Stimulated activated effector memory CD8-positive, alpha-beta T cell treated with anti-CD3 and anti-CD28 coated beads, Interleukin-12 subunit alpha, Interleukin-12 subunit beta, amount 100 ng/mL, for 72 hours (primary cell): ENCODE measurements at regions not wholly inside any gene's neighbourhood (a gene's known extent, or its start where the extent isn't known, plus 50 kb on each side); places are given as distances from the start of the nearest gene placed in this dataset.

Experiments used
- ATAC-seq: fragments of 150-1000 bp; cut with Tn5 transposase; 2 replicates; pipeline ENCODE4 v1.10.0; 2021
- DNase-seq, 2 donors: peaks; one replicate each; pipeline ENCODE4 v3.0.0; 2021 to 2022; ENCODE audit warnings: low spot score in 2 of 2
- H3K27ac Mint-ChIP-seq: one replicate; pipeline ENCODE4 v1.8.0; 2022; ENCODE audit warnings: mild to moderate bottlenecking, mixed read lengths
- H3K36me3 Mint-ChIP-seq: one replicate; pipeline ENCODE4 v1.8.0; 2022; ENCODE audit warnings: mild to moderate bottlenecking, mixed read lengths
- H3K4me1 Mint-ChIP-seq: one replicate; pipeline ENCODE4 v1.8.0; 2022; ENCODE audit warnings: mixed read lengths
- H3K4me3 Mint-ChIP-seq: one replicate; pipeline ENCODE4 v1.8.0; 2022; ENCODE audit warnings: mild to moderate bottlenecking, mixed read lengths
- H3K9me3 Mint-ChIP-seq: one replicate; pipeline ENCODE4 v1.8.0; 2022; ENCODE audit warnings: mixed read lengths

- Mint-ChIP-seq H3K36me3 (no peaks in the 10 kb centered on the region), H3K4me3 (no peak overlapping the region), H3K27ac (no peak overlapping the region), H3K9me3 (peaks cover 3% of the 10 kb centered on the region), H3K4me1 (no peaks in the 10 kb centered on the region)
- ATAC-seq: no peak
- no peak for DNase-seq
Observed at GRCh38 chr13:64066711-64067110, 2651.1 kb upstream of the PCDH20 start.

GRCh38 chr13:64061649-64062048, 2646.0 kb upstream of the PCDH20 start:
- peaks cover 19% of the 10 kb centered on the region for H3K9me3 Mint-ChIP-seq
- ATAC-seq (no peak), DNase-seq (no peak)
- H3K27ac Mint-ChIP-seq: no peak overlapping the region
- H3K4me3 Mint-ChIP-seq: no peak overlapping the region
- no peaks in the 10 kb centered on the region for H3K36me3 Mint-ChIP-seq
- H3K4me1 Mint-ChIP-seq: no peaks in the 10 kb centered on the region

- DNase-seq: no peak
- Mint-ChIP-seq H3K4me3 (no peak overlapping the region), H3K36me3 (no peaks in the 10 kb centered on the region), H3K9me3 (peaks cover 19% of the 10 kb centered on the region), H3K27ac (no peak overlapping the region), H3K4me1 (no peaks in the 10 kb centered on the region)
- no peak for ATAC-seq
Observed at GRCh38 chr13:64057372-64058020, 2641.8 kb upstream of the PCDH20 start.

- ATAC-seq: no peak
- H3K36me3 Mint-ChIP-seq: no peaks in the 10 kb centered on the region
- no peaks in the 10 kb centered on the region for H3K4me1 Mint-ChIP-seq
- H3K27ac Mint-ChIP-seq: no peak overlapping the region
- H3K9me3 Mint-ChIP-seq: peaks cover 7% of the 10 kb centered on the region
- DNase-seq: no peak
- H3K4me3 Mint-ChIP-seq: no peak overlapping the region
Observed at GRCh38 chr13:64054321-64054720, 2638.7 kb upstream of the PCDH20 start.

GRCh38 chr13:64052521-64052920, 2636.9 kb upstream of the PCDH20 start:
- H3K4me1 Mint-ChIP-seq: no peaks in the 10 kb centered on the region
- H3K9me3 Mint-ChIP-seq: no peaks in the 10 kb centered on the region
- no peak for ATAC-seq
- H3K4me3 Mint-ChIP-seq: no peak overlapping the region
- no peak for DNase-seq
- no peaks in the 10 kb centered on the region for H3K36me3 Mint-ChIP-seq
- no peak overlapping the region for H3K27ac Mint-ChIP-seq

- H3K36me3 Mint-ChIP-seq: no peaks in the 10 kb centered on the region
- no peaks in the 10 kb centered on the region for H3K4me1 Mint-ChIP-seq
- no peak for DNase-seq
- H3K9me3 Mint-ChIP-seq: no peaks in the 10 kb centered on the region
- ATAC-seq: no peak
- H3K4me3 Mint-ChIP-seq: no peak overlapping the region
- no peak overlapping the region for H3K27ac Mint-ChIP-seq
Observed at GRCh38 chr13:64051278-64051677, 2635.6 kb upstream of the PCDH20 start.

GRCh38 chr13:64041296-64041695, 2625.6 kb upstream of the PCDH20 start:
- H3K27ac Mint-ChIP-seq: no peak overlapping the region
- no peak overlapping the region for H3K4me3 Mint-ChIP-seq
- no peaks in the 10 kb centered on the region for H3K36me3 Mint-ChIP-seq
- peaks cover 8% of the 10 kb centered on the region for H3K9me3 Mint-ChIP-seq
- H3K4me1 Mint-ChIP-seq: no peaks in the 10 kb centered on the region
- DNase-seq (no peak), ATAC-seq (no peak)

- ATAC-seq: no peak
- Mint-ChIP-seq H3K9me3 (peaks cover 6% of the 10 kb centered on the region), H3K4me1 (no peaks in the 10 kb centered on the region), H3K27ac (no peak overlapping the region), H3K4me3 (no peak overlapping the region), H3K36me3 (no peaks in the 10 kb centered on the region)
- DNase-seq: no peak
Observed at GRCh38 chr13:64033921-64034320, 2618.3 kb upstream of the PCDH20 start.

GRCh38 chr13:64029343-64030093, 2613.9 kb upstream of the PCDH20 start:
- Mint-ChIP-seq H3K36me3 (no peaks in the 10 kb centered on the region), H3K4me1 (no peaks in the 10 kb centered on the region), H3K27ac (no peak overlapping the region), H3K4me3 (no peak overlapping the region), H3K9me3 (peaks cover 23% of the 10 kb centered on the region)
- DNase-seq (no peak), ATAC-seq (no peak)

GRCh38 chr13:64028551-64028950, 2612.9 kb upstream of the PCDH20 start:
- no peaks in the 10 kb centered on the region for H3K4me1 Mint-ChIP-seq

GRCh38 chr13:64020126-64020525, 2604.5 kb upstream of the PCDH20 start:
- Mint-ChIP-seq H3K4me1 (no peaks in the 10 kb centered on the region), H3K27ac (no peak overlapping the region), H3K9me3 (peaks cover 14% of the 10 kb centered on the region), H3K4me3 (no peak overlapping the region), H3K36me3 (no peaks in the 10 kb centered on the region)
- DNase-seq: no peak
- ATAC-seq: no peak

More at GRCh38 chr13:64028551-64028950, 2612.9 kb upstream of the PCDH20 start:
- Mint-ChIP-seq H3K4me3 (no peak overlapping the region), H3K36me3 (no peaks in the 10 kb centered on the region), H3K9me3 (peaks cover 23% of the 10 kb centered on the region), H3K27ac (no peak overlapping the region)
- ATAC-seq (no peak), DNase-seq (no peak)

- no peak for DNase-seq
- Mint-ChIP-seq H3K27ac (no peak overlapping the region), H3K9me3 (peaks cover 6% of the 10 kb centered on the region), H3K4me1 (no peaks in the 10 kb centered on the region), H3K36me3 (no peaks in the 10 kb centered on the region), H3K4me3 (no peak overlapping the region)
- no peak for ATAC-seq
Observed at GRCh38 chr13:64007339-64007738, 2591.7 kb upstream of the PCDH20 start.

GRCh38 chr13:64000321-64000720, 2584.7 kb upstream of the PCDH20 start:
- DNase-seq (no peak), ATAC-seq (no peak)
- Mint-ChIP-seq H3K4me1 (no peaks in the 10 kb centered on the region), H3K27ac (no peak overlapping the region), H3K9me3 (peaks cover 6% of the 10 kb centered on the region), H3K4me3 (no peak overlapping the region), H3K36me3 (no peaks in the 10 kb centered on the region)

- Mint-ChIP-seq H3K4me3 (no peak overlapping the region), H3K27ac (no peak overlapping the region), H3K4me1 (no peaks in the 10 kb centered on the region)
Observed at GRCh38 chr13:63999614-64000305, 2584.1 kb upstream of the PCDH20 start.

GRCh38 chr13:63983366-63983765, 2567.7 kb upstream of the PCDH20 start:
- DNase-seq: no peak
- H3K36me3 Mint-ChIP-seq: no peaks in the 10 kb centered on the region
- H3K27ac Mint-ChIP-seq: no peak overlapping the region
- no peak overlapping the region for H3K4me3 Mint-ChIP-seq
- peaks cover 13% of the 10 kb centered on the region for H3K9me3 Mint-ChIP-seq
- no peak for ATAC-seq
- no peaks in the 10 kb centered on the region for H3K4me1 Mint-ChIP-seq

More at GRCh38 chr13:63999614-64000305, 2584.1 kb upstream of the PCDH20 start:
- peaks cover 6% of the 10 kb centered on the region for H3K9me3 Mint-ChIP-seq
- DNase-seq (no peak), ATAC-seq (no peak)
- H3K36me3 Mint-ChIP-seq: no peaks in the 10 kb centered on the region

GRCh38 chr13:63979951-63980350, 2564.3 kb upstream of the PCDH20 start:
- no peak overlapping the region for H3K27ac Mint-ChIP-seq
- no peak overlapping the region for H3K4me3 Mint-ChIP-seq
- H3K4me1 Mint-ChIP-seq: no peaks in the 10 kb centered on the region
- ATAC-seq (no peak), DNase-seq (no peak)
- H3K36me3 Mint-ChIP-seq: no peaks in the 10 kb centered on the region
- H3K9me3 Mint-ChIP-seq: peaks cover 16% of the 10 kb centered on the region
